Activated CD4-positive, alpha-beta memory T cell treated with anti-CD3 and anti-CD28 coated beads, Interleukin-2, amount 10 ng/mL, durations not matched to agents 7 days and 5 days (primary cell): ENCODE measurements at regions not wholly inside any gene's neighbourhood (a gene's known extent, or its start where the extent isn't known, plus 50 kb on each side); places are given as distances from the start of the nearest gene placed in this dataset.

Experiments used
- CTCF ChIA-PET: fragments of 350-600 bp; sonication (Branson Sonifier 250); formaldehyde crosslinking; loops from one replicate; lab custom pipeline; 2021; ENCODE audit warnings: antibody characterized with exemption, inconsistent platforms; lab: Charles Lee
- POLR2A ChIA-PET: fragments of 350-600 bp; sonication (Branson Sonifier 250); formaldehyde crosslinking; loops from one replicate; lab custom pipeline; 2021; ENCODE audit warnings: antibody characterized with exemption; lab: Charles Lee
- DNase-seq: peaks from one replicate; pipeline ENCODE4 v3.0.0-alpha.2; 2020
- H3K27ac Mint-ChIP-seq: one replicate; pipeline ENCODE4 v1.8.0; 2021; ENCODE audit warnings: mild to moderate bottlenecking, mixed read lengths
- H3K27me3 Mint-ChIP-seq: one replicate; pipeline ENCODE4 v1.8.0; 2021; ENCODE audit warnings: mixed read lengths
- H3K36me3 Mint-ChIP-seq: one replicate; pipeline ENCODE4 v1.8.0; 2021; ENCODE audit warnings: low read depth, mixed read lengths
- H3K4me1 Mint-ChIP-seq: one replicate; pipeline ENCODE4 v1.8.0; 2021; ENCODE audit warnings: mixed read lengths
- H3K4me3 Mint-ChIP-seq: one replicate; pipeline ENCODE4 v1.8.0; 2021; ENCODE audit warnings: mild to moderate bottlenecking, mixed read lengths
- H3K9me3 Mint-ChIP-seq: one replicate; pipeline ENCODE4 v1.8.0; 2021; ENCODE audit warnings: mixed read lengths

DNA sequence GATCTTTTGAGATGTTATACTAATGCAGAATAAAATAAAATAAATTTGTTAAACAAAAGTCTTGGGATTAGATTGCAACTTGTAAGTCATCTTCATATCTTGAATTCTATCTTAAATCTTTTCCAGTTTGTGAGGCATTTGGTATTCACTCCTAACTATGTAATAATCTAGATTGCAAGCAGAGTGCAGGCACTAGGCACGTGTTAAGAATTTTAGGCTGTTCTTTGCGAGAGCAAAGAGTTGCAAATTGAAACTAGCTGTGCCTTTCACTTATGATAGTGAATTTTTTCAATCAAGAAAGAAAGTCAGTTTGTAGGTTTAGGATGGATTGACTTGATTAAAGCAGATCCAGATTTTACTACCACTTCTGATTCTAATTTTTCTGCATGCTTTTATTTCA is 264.1 kb upstream of the SPRY2 start:
- POLR2A ChIA-PET = no interaction called here
- no peaks in the 10 kb centered on the region for H3K27me3 Mint-ChIP-seq
- H3K27ac Mint-ChIP-seq = no peak overlapping the region
- no peaks in the 10 kb centered on the region for H3K36me3 Mint-ChIP-seq
- CTCF ChIA-PET = no interaction called here
- H3K4me1 Mint-ChIP-seq = no peaks in the 10 kb centered on the region
- DNase-seq = no peak
- H3K4me3 Mint-ChIP-seq = no peak overlapping the region
- H3K9me3 Mint-ChIP-seq = peaks cover 4% of the 10 kb centered on the region

DNA sequence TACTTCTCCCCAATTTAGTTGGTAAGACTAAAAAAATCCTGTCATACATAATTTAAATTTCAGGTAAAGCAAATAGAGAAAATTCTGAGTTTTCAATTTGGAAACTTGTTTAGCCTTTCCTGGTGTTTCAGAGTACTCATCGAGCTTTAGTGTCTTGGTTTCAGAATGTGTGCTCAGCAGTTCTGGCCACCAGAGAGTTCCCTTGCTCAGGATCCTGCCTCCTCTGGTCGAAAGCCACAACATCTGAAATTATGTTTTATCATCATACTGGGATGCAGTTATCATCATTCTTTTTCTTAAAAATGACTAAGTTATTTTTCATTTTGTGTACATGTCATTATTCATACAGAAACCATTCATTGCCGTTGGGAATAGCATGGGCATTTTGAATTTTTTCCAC is 263.2 kb upstream of the SPRY2 start:
- Mint-ChIP-seq H3K27ac (no peak overlapping the region), H3K27me3 (no peaks in the 10 kb centered on the region), H3K4me3 (no peak overlapping the region), H3K36me3 (no peaks in the 10 kb centered on the region), H3K4me1 (no peaks in the 10 kb centered on the region), H3K9me3 (peaks cover 4% of the 10 kb centered on the region)
- DNase-seq = no peak
- POLR2A ChIA-PET = no interaction called here
- CTCF ChIA-PET = no interaction called here

DNA sequence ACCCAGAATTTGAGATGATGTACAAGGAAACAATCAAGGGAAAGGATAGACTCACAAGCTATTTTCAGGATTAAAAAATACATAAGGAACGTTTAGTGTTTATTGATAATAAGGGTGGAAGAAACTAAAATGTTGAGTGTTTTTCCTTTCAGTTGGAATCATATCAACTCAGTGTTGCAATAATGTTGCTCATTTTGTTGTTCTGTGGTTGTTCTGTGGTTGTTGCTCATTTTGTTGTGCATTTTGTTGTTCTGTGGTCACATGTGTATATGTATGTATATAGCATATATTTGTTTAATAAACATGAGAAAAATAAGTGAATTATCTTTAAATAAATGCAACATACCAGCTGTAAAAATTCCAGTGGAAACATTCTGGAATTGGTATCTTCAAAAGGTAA is 262.4 kb upstream of the SPRY2 start:
- no peak overlapping the region for H3K4me3 Mint-ChIP-seq
- POLR2A ChIA-PET = no interaction called here

GRCh38 chr13:80599765-80600164 is 258.8 kb upstream of the SPRY2 start:
- Mint-ChIP-seq H3K36me3 (no peaks in the 10 kb centered on the region), H3K27ac (no peak overlapping the region), H3K27me3 (no peaks in the 10 kb centered on the region), H3K9me3 (peaks cover 4% of the 10 kb centered on the region), H3K4me1 (no peaks in the 10 kb centered on the region), H3K4me3 (no peak overlapping the region)
- no peak for DNase-seq
- POLR2A ChIA-PET = no interaction called here
- CTCF ChIA-PET = no interaction called here

More for the DNA sequence above, 262.4 kb upstream of the SPRY2 start:
- no peaks in the 10 kb centered on the region for H3K36me3 Mint-ChIP-seq
- peaks cover 4% of the 10 kb centered on the region for H3K9me3 Mint-ChIP-seq
- CTCF ChIA-PET = no interaction called here
- DNase-seq = no peak
- H3K27me3 Mint-ChIP-seq = no peaks in the 10 kb centered on the region
- no peaks in the 10 kb centered on the region for H3K4me1 Mint-ChIP-seq
- no peak overlapping the region for H3K27ac Mint-ChIP-seq

- ChIA-PET CTCF (no interaction called here), POLR2A (no interaction called here)
- DNase-seq = no peak
- Mint-ChIP-seq H3K4me1 (no peaks in the 10 kb centered on the region), H3K27me3 (no peaks in the 10 kb centered on the region), H3K4me3 (no peak overlapping the region), H3K27ac (no peak overlapping the region), H3K9me3 (peaks cover 4% of the 10 kb centered on the region), H3K36me3 (no peaks in the 10 kb centered on the region)
Measured at GRCh38 chr13:80598189-80598588, 257.3 kb upstream of the SPRY2 start.

- ChIA-PET CTCF (no interaction called here), POLR2A (no interaction called here)
- no peak for DNase-seq
- H3K27me3 Mint-ChIP-seq = no peaks in the 10 kb centered on the region
- H3K27ac Mint-ChIP-seq = no peak overlapping the region
- H3K36me3 Mint-ChIP-seq = no peaks in the 10 kb centered on the region
- no peaks in the 10 kb centered on the region for H3K4me1 Mint-ChIP-seq
- no peak overlapping the region for H3K4me3 Mint-ChIP-seq
- peaks cover 2% of the 10 kb centered on the region for H3K9me3 Mint-ChIP-seq
Measured at GRCh38 chr13:80591976-80592740, 251.2 kb upstream of the SPRY2 start.

GRCh38 chr13:80590551-80590950 is 249.6 kb upstream of the SPRY2 start:
- Mint-ChIP-seq H3K9me3 (no peaks in the 10 kb centered on the region), H3K4me3 (no peak overlapping the region), H3K4me1 (no peaks in the 10 kb centered on the region), H3K27me3 (no peaks in the 10 kb centered on the region), H3K27ac (no peak overlapping the region), H3K36me3 (no peaks in the 10 kb centered on the region)
- POLR2A ChIA-PET = no interaction called here
- DNase-seq = no peak
- CTCF ChIA-PET = no interaction called here

- H3K27ac Mint-ChIP-seq = no peak overlapping the region
- DNase-seq = no peak
- ChIA-PET CTCF (no interaction called here), POLR2A (no interaction called here)
- no peaks in the 10 kb centered on the region for H3K36me3 Mint-ChIP-seq
- no peaks in the 10 kb centered on the region for H3K27me3 Mint-ChIP-seq
- H3K9me3 Mint-ChIP-seq = no peaks in the 10 kb centered on the region
- no peak overlapping the region for H3K4me3 Mint-ChIP-seq
- H3K4me1 Mint-ChIP-seq = no peaks in the 10 kb centered on the region
Measured at GRCh38 chr13:80586356-80586755, 245.4 kb upstream of the SPRY2 start.

- Mint-ChIP-seq H3K9me3 (no peaks in the 10 kb centered on the region), H3K27ac (no peak overlapping the region), H3K27me3 (no peaks in the 10 kb centered on the region), H3K36me3 (no peaks in the 10 kb centered on the region), H3K4me3 (no peak overlapping the region), H3K4me1 (no peaks in the 10 kb centered on the region)
- no peak for DNase-seq
- ChIA-PET POLR2A (no interaction called here), CTCF (no interaction called here)
Measured at GRCh38 chr13:80585531-80585930, 244.6 kb upstream of the SPRY2 start.

GRCh38 chr13:80584785-80585184 is 243.9 kb upstream of the SPRY2 start:
- Mint-ChIP-seq H3K36me3 (no peaks in the 10 kb centered on the region), H3K27me3 (no peaks in the 10 kb centered on the region), H3K27ac (no peak overlapping the region), H3K4me3 (no peak overlapping the region), H3K4me1 (no peaks in the 10 kb centered on the region), H3K9me3 (no peaks in the 10 kb centered on the region)
- CTCF ChIA-PET = no interaction called here
- DNase-seq = no peak
- POLR2A ChIA-PET = no interaction called here

DNA sequence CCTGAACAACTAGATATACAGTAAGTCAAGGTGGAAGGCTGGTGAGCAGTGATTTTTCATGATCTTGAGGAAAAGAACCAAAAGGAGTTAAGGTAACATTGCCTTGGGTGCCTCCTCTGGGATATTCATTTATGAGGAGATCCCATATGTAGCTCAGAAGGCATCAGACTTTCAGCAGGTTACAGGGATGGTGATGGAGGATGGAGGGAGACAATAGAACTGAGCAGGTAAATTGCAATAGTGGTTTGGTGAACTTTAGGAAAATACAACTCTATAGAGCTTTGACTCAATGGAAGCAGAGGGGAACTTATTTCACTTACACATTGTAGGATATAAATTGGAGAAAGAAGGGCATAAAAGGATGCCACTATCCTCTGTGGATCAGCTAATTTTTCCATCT is 243.4 kb upstream of the SPRY2 start:
- no peak overlapping the region for H3K27ac Mint-ChIP-seq
- ChIA-PET POLR2A (no interaction called here), CTCF (no interaction called here)
- H3K9me3 Mint-ChIP-seq = no peaks in the 10 kb centered on the region
- no peaks in the 10 kb centered on the region for H3K27me3 Mint-ChIP-seq
- no peak for DNase-seq
- no peaks in the 10 kb centered on the region for H3K4me1 Mint-ChIP-seq
- no peaks in the 10 kb centered on the region for H3K36me3 Mint-ChIP-seq
- no peak overlapping the region for H3K4me3 Mint-ChIP-seq

DNA sequence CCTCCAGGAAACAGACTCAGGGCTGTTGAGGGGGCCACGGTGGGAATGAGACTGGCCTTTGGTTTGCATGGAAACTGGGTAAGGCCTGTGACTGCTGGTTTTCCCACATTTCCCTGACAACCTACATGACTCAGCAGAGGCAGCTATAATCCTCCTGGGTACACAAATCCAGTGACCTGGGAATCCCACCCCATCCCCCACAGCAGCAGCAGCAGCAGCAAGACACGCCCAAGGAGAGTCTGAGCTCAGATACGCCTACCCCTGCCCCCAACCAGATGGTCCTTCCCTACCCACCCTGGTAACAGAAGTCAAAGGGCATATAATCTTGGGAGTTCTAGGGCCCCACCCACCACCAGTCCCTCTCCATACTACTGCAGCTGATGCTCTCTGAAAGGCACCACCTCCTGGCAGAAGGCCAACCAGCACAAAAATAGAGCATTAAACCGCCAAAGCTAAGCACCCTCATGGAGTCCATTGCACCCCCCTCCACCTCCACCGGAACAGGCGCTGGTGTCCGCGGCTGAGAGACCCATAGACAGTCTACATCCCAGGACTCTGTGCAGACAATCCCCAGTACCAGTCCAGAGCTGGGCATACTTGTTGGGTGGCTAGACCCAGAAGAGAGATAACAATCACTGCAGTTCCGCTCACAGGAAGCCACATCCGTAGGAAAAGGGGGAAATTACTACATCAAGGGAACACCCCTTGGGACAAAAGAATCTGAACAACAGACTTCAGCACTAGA is 237.2 kb upstream of the SPRY2 start:
- Mint-ChIP-seq H3K36me3 (no peaks in the 10 kb centered on the region), H3K27ac (no peak overlapping the region), H3K4me3 (no peak overlapping the region), H3K4me1 (no peaks in the 10 kb centered on the region), H3K27me3 (no peaks in the 10 kb centered on the region), H3K9me3 (no peaks in the 10 kb centered on the region)
- POLR2A ChIA-PET = no interaction called here
- no peak for DNase-seq
- CTCF ChIA-PET = no interaction called here

DNA sequence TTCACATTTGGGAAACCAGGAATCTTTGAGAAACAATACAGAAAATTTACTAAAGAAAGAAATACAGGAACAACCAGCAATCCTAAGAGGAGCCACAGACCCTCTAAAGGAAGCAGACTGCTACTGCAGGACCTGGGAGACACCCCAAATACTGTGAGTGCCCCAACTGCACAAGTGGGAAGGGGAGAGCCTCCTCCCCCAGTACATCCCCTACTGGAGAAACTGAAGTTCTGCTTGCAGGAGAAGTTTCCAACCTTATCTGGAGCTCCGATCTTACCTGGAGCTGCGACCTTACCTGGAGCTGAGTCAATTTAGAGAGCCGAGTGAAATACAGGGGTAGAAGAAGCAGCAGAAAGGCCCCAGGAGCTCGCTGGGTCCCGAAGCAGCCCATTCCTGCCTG is 236.4 kb upstream of the SPRY2 start:
- Mint-ChIP-seq H3K36me3 (no peaks in the 10 kb centered on the region), H3K4me3 (no peak overlapping the region), H3K4me1 (no peaks in the 10 kb centered on the region), H3K27me3 (no peaks in the 10 kb centered on the region), H3K9me3 (no peaks in the 10 kb centered on the region), H3K27ac (no peak overlapping the region)
- CTCF ChIA-PET = no interaction called here
- POLR2A ChIA-PET = no interaction called here
- no peak for DNase-seq
